ENCODE measurements at regions not wholly inside any gene's neighbourhood (a gene's known extent, or its start where the extent isn't known, plus 50 kb on each side); places are given as distances from the start of the nearest gene placed in this dataset.
"Not testable (repeated sequence)": the region's sequence is repeated elsewhere in the genome, so short reads cannot be mapped to it uniquely, and the experiment has no call there.

DNA sequence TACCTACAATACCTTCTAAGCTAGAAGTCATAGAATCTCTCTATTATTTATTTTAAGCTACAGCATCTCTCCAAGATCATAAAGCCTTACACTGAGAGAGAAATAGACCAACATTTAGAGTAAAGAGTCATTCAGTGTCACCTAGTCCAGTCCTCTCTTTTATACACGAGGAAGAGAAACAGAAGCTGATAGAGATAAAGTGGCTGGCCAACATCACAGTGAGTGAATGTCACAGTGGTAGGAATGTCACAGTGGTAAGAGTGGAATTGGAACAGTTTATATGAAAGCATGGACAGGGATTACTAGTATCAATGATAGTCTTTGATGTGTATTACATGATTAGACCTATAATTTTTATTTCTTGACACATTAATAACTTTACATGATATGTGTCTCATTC, 307.8 kb upstream of the NBPF12 start:
- not testable (repeated sequence) for DNase-seq

DNA sequence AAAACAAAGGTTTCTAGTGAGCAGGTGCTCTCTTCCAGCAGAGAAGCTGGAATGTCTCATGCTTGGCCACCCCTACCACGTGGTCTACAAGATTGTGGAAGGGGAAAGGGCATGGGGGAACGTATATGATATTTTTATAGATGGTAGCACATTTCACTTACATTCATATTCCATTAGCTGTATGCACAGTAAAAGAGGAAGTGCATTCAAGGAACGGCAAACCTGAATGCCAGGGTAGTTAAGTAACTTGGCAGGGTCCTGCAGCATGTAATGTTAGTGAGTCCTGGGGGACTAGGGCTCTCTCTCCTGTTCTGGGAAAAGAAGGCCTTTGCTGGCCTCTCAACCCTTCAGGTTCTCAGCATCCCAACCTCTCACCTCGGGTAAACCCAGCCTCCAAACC, 319.5 kb upstream of the NBPF12 start:
- DNase-seq: not testable (repeated sequence)

DNA sequence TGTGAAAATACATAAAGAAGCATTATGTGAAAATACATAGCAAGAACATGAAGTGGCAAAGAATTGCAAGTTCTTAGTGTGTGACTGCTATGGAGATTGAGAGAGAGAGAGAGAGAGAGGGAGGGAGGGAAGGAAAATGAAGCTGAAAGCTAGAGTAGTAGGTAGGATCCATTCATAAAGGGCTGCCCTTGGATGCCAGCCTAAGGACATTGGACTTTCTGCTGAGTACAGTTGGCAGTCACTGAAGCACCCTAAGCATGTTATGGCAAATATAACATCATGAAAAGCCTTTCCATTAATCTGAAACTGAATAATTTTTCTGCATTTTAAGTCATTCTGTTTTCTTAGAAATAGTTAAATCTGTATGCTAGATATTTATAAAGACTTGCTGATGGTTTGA, 333.4 kb upstream of the NBPF12 start:
- not testable (repeated sequence) for DNase-seq

DNA sequence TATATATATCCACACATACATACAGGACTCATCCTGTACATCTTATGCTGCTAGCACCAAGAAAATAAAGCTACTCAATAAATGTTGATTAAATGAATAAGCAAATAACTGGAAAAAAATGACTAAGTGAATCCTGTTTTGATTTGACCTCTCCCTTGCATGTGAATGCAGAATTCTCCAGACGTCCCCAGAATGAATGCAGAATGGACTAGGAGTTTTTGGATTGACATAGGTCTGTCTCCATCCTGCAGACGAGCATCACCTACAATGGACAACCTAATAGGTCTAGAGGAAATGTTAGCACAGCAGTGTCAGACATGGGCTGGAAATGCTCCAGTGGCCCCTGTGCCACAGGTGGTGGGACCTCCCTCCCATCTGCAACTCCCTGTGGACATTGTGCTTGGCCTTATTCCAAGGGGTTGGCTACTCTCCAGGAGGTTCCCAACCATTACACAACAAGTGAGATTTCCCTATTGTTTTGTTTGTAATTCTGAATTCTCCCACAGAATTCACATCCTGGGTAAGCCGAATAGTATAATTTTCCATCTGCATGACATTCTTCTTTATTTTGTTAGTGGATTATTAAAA, 337.3 kb upstream of the NBPF12 start:
- DNase-seq: not testable (repeated sequence)

DNA sequence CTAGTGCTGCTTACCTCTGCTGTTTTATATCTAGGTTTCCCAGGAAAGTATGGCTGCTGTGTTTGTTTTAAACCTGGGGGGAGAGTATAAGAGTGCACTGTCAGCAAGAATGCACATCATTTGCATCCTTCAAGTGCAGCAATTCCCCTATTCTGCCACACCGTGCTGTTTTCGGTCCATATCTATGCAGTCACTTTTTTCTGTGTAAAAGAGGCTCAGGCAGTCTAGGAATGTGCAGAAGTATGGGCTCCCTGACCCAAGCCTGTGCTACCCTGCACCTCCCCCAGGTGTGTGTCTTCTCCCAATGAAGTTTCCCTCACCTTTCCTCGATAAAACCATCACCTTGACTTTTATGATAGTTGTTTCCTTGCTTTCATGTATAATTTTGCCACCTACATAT, 338.2 kb upstream of the NBPF12 start:
- DNase-seq: not testable (repeated sequence)

DNA sequence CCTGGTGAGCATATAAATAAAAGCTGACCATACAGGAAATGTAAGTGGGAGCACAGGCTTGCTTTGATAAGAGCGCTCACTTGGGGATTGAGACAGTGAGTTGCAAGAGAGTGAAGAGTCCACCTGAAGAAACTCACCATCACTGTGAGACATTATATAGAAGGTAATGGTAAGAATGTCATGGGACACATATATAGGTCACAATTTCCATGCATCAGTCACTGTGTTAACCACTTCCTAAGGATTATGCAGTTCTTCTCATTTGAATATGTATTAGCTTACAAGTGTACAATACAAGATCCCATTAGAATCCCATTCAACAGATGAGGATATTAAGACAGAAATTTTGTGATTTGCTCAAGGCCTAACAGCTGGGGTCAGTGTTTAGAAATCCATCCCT, 352.4 kb upstream of the NOTCH2NLA start:
- not testable (repeated sequence) for DNase-seq

DNA sequence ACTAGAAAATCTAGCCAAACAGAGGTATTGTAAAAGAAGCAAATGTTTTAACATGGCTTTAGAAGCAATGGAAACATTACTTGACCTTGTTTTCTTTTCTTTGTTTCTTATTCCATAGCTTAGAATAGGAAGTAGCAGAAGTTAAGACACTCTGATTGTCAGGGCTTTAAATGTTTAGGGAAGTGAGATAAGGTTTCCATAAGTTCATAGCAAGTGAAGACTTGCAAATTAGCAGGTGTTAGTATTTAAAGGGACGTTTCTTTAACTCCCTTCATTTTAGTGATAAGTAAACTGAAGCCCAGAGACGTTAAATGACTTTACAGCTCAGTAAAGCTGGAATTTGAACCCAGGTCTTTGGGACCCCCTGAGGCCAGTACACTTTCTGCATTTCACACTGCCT, 338.7 kb upstream of the NOTCH2NLA start:
- DNase-seq: not testable (repeated sequence)

DNA sequence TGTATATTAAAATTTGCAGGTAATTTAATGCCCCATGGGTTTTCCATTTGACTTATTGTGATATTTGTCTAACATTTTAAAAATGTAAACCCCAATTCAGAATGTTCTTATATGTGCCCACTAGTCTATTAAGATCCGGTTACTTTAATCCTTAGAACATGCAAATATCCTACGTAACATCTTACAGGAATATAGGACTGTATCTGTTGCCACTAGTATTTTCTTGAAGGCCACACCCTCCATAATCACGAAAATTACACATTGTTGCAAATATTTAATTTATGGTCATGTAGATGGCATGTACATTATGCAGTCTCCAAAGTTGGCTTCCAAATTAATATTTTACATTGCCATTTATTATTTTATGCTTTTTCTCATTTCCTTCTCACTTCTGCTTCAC, 329.2 kb upstream of the NOTCH2NLA start:
- DNase-seq: not testable (repeated sequence)

DNA sequence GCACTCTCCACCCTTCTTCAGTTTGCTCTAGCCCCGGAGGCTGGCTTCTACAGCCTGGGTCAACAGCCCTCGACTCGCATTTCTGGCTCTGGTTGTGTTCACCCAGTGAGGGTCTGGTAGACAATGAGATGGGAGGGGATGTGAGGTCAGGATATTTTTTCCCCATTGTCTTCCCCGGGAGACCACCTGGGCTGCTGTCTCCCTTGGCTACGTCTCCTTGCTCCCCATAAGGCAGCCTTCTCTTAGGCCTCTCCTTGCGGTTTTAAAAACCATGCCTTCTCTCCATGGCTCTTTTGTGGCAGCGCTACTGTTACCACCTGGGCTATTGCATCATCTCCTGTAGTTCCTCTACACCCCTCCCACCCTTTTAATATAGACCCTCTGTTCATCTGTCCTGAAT, 327.6 kb upstream of the NOTCH2NLA start:
- DNase-seq: not testable (repeated sequence)

DNA sequence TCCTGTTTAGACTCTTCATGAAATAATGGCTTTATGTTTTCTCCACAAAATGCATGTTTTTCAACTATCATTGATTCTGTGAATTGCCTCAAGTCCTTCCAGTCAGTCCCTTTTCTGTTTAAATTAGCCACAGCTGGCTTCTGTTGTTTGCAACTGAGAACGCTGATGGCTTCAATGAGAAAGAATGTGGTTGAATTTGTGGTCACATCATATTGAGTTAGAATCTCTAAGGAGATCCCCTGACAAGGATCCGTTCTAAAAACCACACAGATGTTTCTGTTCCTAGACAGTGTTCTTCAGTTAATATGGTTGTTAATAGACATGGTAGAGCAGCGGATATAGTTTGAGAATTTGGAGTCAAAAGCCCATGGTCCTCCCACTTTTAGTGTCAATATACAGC, 323.6 kb upstream of the NOTCH2NLA start:
- not testable (repeated sequence) for DNase-seq

DNA sequence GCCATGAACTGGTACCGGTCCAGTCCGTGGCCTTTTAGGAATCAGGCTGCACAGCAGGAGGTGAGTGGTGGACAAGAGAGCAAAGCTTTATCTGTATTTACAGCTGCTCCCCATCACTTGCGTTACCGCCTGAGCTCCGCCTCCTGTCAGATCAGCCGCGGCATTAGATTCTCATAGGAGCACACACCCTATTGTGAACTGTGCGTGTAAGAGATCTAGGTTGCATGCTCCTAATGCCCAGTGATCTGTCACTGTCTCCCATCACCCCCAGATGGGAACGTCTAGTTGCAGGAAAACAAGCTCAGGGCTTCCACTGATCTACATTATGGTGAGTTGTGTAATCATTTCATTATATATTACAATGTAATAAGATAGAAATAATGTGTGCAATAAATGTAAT, 319.9 kb upstream of the NOTCH2NLA start:
- DNase-seq: not testable (repeated sequence)

DNA sequence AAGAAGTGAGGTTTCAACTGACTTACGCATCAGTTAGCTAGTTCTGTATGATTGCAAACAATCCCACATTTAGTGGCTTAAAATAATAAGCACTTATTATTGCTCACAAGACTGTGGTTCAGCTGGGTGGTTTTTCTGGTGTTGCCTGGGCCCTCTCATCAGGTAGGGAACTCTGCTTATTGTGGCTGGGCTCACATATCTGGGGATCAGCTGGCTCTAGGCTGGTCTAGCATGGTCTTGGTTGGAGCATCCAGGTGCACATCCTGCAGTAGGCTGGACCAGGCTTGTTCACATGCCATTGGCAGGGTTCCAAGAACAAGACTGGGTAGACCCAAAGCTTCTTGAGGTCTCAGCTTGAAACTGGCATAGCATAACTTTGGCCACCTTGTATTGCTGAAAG, 317.4 kb upstream of the NOTCH2NLA start:
- not testable (repeated sequence) for DNase-seq

DNA sequence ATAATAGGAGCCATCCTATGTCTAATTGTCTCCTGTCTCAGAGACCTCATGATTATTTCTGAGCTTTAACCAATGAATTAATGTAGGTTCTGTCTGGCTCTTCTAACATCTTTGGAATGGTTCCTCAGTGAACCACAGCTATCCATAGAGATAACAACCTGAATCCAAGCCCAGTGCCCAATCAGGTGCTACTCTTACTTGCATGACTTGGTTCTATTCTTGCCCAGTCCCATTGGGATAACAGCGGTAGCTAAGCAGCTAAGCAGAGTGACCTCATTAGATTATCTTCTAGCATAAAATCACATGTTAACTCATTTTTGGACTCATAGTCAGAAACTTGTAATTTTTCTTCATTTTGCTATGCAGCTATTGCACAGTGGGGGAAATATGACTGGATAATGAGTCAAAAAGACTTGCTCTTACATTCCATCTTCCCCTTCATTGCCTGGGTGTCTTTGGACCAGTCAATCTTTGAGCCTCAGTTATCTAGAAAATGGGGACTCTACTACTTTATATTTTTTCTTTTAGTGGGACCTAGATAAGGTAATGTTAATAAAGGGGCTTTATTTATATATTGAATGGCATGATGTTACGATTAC, 309.1 kb upstream of the NOTCH2NLA start:
- DNase-seq: not testable (repeated sequence)

DNA sequence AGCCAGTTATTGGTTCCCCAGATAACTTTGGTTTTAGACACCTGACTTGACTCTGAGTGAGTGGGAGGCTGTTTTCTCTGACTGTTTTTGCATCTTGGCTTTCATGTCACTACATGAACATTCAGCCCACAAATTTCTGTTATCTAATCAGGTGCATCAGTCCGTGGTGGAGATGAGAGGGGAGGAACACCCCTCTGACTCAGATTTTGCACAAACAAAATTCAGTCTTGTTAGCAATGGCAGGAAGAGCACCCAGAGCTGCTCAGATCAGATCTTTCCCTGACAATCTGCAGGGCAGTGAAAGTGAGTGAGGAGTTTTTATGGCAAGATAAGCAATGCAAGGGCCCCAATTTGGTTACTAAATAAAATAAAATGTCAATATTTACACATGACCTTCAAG, 307.2 kb upstream of the NOTCH2NLA start:
- not testable (repeated sequence) for DNase-seq

DNA sequence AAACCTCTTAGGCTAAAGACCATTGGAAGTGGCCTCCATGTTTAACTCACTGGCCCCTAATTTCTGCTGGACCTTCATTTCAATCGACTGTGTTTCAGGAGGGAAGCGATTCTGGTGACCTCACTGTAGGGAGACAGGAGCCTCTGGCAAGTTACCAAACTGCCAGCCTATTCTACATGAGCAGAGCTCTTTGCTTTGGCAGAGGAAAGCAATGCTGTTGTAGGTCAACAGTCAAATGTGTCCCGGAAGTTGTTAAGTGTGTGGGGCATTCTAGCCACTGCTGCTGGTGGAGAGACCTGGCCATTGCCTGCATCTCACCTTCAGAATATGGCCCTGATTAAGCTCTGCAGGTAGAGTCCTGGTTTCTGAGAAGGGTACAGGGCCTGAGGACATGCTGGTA, 306.8 kb upstream of the NOTCH2NLA start:
- not testable (repeated sequence) for DNase-seq

DNA sequence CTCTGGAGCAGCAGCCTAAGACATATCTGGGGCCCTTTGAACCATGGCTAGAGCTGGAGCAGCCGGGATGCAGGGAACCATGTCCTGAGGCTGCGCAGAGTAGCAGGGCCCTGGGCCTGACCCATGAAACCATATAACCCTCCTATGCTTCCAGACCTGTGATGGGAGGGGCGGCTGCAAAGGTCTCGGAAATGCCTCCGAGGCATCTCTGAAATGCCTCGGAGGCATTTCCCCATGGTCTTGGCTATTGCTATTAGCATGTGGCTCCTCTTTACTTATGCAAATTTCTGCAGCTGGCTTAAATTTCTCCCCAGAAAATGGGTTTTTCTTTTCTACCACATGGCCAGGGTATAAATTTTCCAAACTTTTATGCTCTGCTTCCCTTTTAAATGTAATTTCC, 302.1 kb upstream of the NOTCH2NLA start:
- DNase-seq: not testable (repeated sequence)

DNA sequence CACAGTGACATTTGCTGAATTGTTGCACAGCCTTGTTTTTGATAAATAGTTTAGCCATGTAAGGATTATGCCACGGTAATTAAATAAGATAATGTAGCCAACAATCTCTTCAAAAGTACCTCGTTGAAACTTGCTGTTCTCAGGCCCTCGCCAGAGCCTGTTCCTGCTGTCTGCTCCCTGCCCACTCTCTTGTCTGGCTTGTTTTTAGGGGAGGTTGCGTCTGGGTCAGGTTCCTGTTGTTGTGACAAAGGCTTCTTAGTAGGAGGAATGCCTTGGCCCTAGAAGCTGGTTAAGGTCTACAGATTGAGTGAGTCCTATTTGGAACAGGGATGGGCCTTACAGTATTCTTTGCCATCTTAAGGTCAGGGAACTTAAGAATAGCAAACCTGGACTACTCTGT, 294.0 kb upstream of the NOTCH2NLA start:
- DNase-seq: not testable (repeated sequence)

DNA sequence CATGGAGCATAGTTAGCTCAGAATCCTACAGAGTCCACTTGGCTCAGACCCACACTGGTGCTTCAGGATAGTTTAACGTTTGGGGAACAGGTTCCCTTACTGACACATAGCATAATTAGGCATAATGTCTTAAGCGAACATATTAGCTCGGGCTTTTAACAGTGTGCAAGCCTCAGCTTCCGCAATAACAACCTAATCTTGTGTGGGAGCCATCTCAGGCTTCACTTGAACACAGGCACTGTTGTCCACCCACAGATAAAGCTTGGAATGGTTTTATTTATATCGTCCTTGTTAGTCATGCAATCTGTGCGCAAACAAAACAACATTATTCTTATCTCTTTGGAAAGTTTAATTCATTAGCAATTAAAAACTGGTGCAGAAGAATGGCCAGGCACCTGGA, 293.5 kb upstream of the NOTCH2NLA start:
- DNase-seq: not testable (repeated sequence)

DNA sequence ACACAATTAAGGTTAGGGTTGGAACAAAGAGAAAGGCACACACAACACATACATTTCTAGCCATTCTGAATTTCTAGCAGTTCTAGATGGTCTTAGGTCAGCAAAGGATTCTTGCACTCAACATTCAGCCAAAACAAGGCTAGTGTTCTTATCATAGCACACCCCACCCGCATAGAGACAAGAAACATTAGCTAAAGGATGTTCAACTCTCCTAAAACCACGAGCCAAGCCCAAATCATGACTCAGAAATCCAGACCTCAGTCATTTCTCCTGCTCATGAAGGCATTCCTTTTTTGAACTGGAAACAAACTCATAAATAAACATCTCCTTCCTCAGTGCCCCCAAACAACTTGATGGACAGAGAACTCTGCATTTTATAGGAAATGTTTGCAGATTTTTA, 293.0 kb upstream of the NOTCH2NLA start:
- not testable (repeated sequence) for DNase-seq

DNA sequence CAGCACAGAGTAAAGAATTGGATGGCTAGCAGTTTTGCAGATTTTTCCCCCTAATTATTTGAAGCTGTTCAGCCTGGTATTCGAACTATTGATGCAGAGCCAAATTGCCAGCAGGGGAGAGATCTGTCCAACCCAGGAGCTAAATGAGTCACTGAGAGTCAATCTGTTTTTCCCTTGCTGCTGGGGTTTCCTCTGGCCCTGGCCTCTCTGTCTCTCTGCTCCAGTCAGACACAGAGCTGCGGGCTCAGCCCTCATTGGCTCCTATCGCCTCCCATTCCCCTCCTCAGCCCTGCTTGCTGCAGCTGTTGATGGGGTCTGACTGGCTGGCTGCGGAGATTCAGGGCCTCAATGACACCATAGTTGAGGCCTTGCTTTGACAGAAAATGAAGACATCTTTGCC, 284.9 kb upstream of the NOTCH2NLA start:
- not testable (repeated sequence) for DNase-seq

DNA sequence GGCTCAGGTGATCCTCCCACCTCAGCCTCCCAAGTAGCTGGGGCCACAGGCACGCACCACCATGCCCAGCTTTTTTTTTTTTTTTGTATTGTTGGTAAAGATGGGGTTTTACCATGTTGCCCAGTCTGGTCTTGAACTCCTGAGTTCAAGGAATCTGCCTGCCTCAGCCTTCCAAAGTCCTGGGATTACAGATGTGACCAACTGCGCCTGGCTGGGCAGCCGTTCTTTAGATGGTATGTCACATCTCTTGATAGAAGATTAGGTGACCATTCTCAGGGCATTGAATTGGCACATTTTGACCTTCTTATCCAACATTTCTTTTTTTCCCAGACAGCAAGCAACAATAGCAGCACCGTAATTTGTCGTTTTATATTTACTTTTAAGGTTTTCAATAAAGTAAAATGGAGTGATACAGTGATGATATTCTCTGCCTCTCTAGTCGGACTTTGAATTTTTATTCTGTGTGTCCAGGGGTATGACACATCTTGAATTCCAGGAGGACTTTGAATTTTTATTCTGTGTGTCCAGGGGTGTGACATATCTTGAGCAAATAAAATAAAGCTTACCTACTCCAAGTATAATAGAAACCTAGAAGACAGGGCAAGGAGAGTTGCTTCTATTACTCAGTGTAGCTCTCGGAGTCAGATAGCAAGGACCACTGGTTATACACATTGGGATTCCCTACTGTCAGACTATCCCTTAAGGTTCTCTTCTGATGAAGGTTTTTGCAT, 282.4 kb upstream of the NOTCH2NLA start:
- not testable (repeated sequence) for DNase-seq

DNA sequence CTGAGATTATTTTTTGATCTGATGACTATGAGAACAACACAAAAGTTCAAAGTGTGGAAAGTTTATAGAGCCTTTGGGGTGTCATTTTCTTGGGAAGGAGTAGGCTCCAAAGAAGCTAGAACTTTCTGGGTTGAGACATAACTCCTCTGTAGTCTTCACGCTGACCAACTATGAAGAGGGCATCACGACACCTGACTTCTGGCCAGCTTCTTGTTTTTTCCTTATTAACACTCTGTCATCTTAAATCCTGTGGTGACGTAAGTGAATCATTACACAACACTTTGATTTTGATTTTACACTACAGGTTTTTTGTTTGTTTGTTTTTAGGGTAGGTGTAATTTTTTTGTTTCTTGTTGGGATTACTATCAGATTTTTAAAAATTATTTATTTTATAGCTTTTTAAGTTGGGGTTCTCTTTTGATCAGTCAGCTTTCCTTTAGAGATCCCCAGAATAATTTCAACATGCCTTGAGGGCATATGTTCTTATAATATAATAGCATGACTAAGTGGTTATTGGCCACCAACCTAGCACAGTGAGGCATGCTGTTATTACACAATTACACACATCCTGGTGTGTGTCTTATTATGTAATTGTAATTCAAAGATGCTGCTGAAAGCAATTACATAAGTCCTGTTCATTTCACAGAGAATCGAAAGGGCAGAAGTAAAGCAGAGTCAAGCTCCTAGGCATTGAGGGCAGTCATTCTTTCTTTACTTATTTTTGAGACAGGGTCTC, 281.6 kb upstream of the NOTCH2NLA start:
- DNase-seq: not testable (repeated sequence)

DNA sequence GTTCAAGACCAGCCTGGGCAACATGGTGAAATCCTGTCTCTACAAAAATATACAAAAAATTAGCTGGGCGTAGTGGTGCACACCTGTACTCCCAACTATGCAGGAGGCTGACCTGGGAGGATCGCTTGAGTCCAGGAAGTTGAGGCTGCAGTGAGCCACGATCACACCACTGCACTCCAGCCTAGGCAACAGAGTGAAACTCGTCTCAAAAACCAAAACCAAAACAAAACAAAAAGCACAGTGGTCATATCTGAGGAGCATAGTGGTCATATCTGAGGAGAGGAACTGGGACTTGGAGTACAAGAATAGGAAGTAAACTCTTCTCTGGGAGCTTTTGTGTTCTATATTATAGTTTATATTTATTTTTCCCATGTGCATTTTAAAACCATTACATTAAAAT, 275.3 kb upstream of the NOTCH2NLA start:
- not testable (repeated sequence) for DNase-seq

Data from DMS153 (cell line).